HEK293 (cell line): ENCODE measurements at regions not wholly inside any gene's neighbourhood (a gene's known extent, or its start where the extent isn't known, plus 50 kb on each side); places are given as distances from the start of the nearest gene placed in this dataset.
A peak's percentile ranks its signal among the peaks of the same experiment; 100 is the strongest.

Source experiments
- CTCF ChIA-PET: fragments of 350-600 bp; formaldehyde crosslinking; extraction: SDS; loops from one replicate; lab custom pipeline; 2021; ENCODE audit warnings: antibody characterized with exemption; lab: Yijun Ruan, JAX
- POLR2A ChIA-PET: fragments of 300-600 bp; formaldehyde crosslinking; extraction: SDS; loops from one replicate; lab custom pipeline; 2020; ENCODE audit warnings: antibody characterized with exemption, inconsistent platforms; lab: Yijun Ruan, JAX
- H3K27ac ChIP-seq: fragments of 200-500 bp; sonication (Bioruptor generic); 2 replicates; pipeline ENCODE4 v1.5.1; 2014; ENCODE audit warnings: low read depth, low read length, control low read depth, inconsistent platforms; ENCODE audit errors: extremely low read depth
- H3K36me3 ChIP-seq, 2 experiments: fragments of 200-500 bp in 1 of 2; sonication (Bioruptor generic) in 1 of 2; 1 replicate in 1 of 2; 2 replicates in 1 of 2; pipeline ENCODE4 v1.5.1; 2014 to 2017; ENCODE audit warnings: inconsistent platforms in 2 of 2, low read length in 2 of 2; ENCODE audit not compliant: control insufficient read depth in 2 of 2, insufficient read depth in 1 of 2
- H3K4me1 ChIP-seq: fragments of 200-500 bp; sonication (Bioruptor generic); 2 replicates; pipeline ENCODE4 v1.5.1; 2014; ENCODE audit warnings: mild to moderate bottlenecking, low read length, inconsistent platforms; ENCODE audit not compliant: control insufficient read depth, insufficient read depth
- H3K4me3 ChIP-seq: 2 replicates; pipeline ENCODE4 v1.5.1; 2011; ENCODE audit warnings: low read depth, mild to moderate bottlenecking, control low read depth, low read length, moderate library complexity
- H3K9me3 ChIP-seq: fragments of 200-500 bp; sonication (Bioruptor generic); 2 replicates; pipeline ENCODE4 v1.5.1; 2014; ENCODE audit warnings: low read depth, low read length, inconsistent platforms; ENCODE audit not compliant: control insufficient read depth, insufficient read depth
- OVOL3 ChIP-seq: fragments of 450-650 bp; formaldehyde crosslinking; IDR thresholded peaks from 2 replicates; pipeline ENCODE4 v1.5.1; 2016; ENCODE audit warnings: missing biosample characterization, missing genetic modification characterization
- PRDM6 ChIP-seq: fragments of 450-650 bp; formaldehyde crosslinking; IDR thresholded peaks from 2 replicates; pipeline ENCODE4 v1.5.1; 2017; ENCODE audit warnings: missing biosample characterization, missing genetic modification characterization
- SCRT1 ChIP-seq: fragments of 450-650 bp; formaldehyde crosslinking; IDR thresholded peaks from 2 replicates; pipeline ENCODE4 v1.5.1; 2016; ENCODE audit warnings: missing biosample characterization, missing genetic modification characterization, borderline replicate concordance
- SCRT2 ChIP-seq: fragments of 450-650 bp; formaldehyde crosslinking; IDR thresholded peaks from 2 replicates; pipeline ENCODE4 v1.5.1; 2016; ENCODE audit warnings: missing biosample characterization, missing genetic modification characterization
- YY2 ChIP-seq: fragments of 450-650 bp; formaldehyde crosslinking; IDR thresholded peaks from 2 replicates; pipeline ENCODE4 v1.5.1; 2016; ENCODE audit warnings: missing biosample characterization, missing genetic modification characterization
- ZBTB48 ChIP-seq: fragments of 450-650 bp; formaldehyde crosslinking; IDR thresholded peaks from 2 replicates; pipeline ENCODE4 v1.5.1; 2016; ENCODE audit warnings: missing biosample characterization, missing genetic modification characterization
- ZNF23 ChIP-seq: fragments of 450-650 bp; formaldehyde crosslinking; IDR thresholded peaks from 2 replicates; pipeline ENCODE4 v1.5.1; 2016; ENCODE audit warnings: missing biosample characterization, missing genetic modification characterization, borderline replicate concordance
- ZNF266 ChIP-seq: fragments of 450-650 bp; formaldehyde crosslinking; IDR thresholded peaks from 2 replicates; pipeline ENCODE4 v1.5.1; 2016; ENCODE audit warnings: missing biosample characterization, missing genetic modification characterization, low read depth
- ZNF280D ChIP-seq: fragments of 450-650 bp; formaldehyde crosslinking; IDR thresholded peaks from 2 replicates; pipeline ENCODE4 v1.5.1; 2016; ENCODE audit warnings: missing biosample characterization, missing genetic modification characterization
- ZNF324 ChIP-seq: fragments of 450-650 bp; formaldehyde crosslinking; IDR thresholded peaks from 2 replicates; pipeline ENCODE4 v1.5.1; 2016; ENCODE audit warnings: missing biosample characterization, missing genetic modification characterization
- ZNF350 ChIP-seq: fragments of 450-650 bp; formaldehyde crosslinking; IDR thresholded peaks from 2 replicates; pipeline ENCODE4 v1.5.0; 2017; ENCODE audit warnings: missing biosample characterization, mild to moderate bottlenecking, missing genetic modification characterization
- ZNF37A ChIP-seq: fragments of 450-650 bp; IDR thresholded peaks from 2 replicates; pipeline ENCODE4 v1.5.1; 2018; ENCODE audit warnings: missing biosample characterization, missing genetic modification characterization
- ZNF398 ChIP-seq: fragments of 450-650 bp; formaldehyde crosslinking; IDR thresholded peaks from 2 replicates; pipeline ENCODE4 v1.5.1; 2017; ENCODE audit warnings: missing biosample characterization, missing genetic modification characterization
- ZNF510 ChIP-seq: fragments of 450-650 bp; formaldehyde crosslinking; IDR thresholded peaks from 2 replicates; pipeline ENCODE4 v1.5.1; 2018; ENCODE audit warnings: mild to moderate bottlenecking, missing genetic modification characterization, missing biosample characterization; ENCODE audit not compliant: insufficient replicate concordance
- ZNF514 ChIP-seq: fragments of 450-650 bp; formaldehyde crosslinking; IDR thresholded peaks from 2 replicates; pipeline ENCODE4 v1.5.1; 2016; ENCODE audit warnings: missing biosample characterization, missing genetic modification characterization
- ZNF521 ChIP-seq: fragments of 450-650 bp; formaldehyde crosslinking; IDR thresholded peaks from 2 replicates; pipeline ENCODE4 v1.5.1; 2017; ENCODE audit warnings: missing biosample characterization, mild to moderate bottlenecking, missing genetic modification characterization
- ZNF530 ChIP-seq: fragments of 450-650 bp; formaldehyde crosslinking; IDR thresholded peaks from 2 replicates; pipeline ENCODE4 v1.5.1; 2016; ENCODE audit warnings: low read depth, missing biosample characterization, missing genetic modification characterization
- ZNF585B ChIP-seq: fragments of 450-650 bp; formaldehyde crosslinking; IDR thresholded peaks from 2 replicates; pipeline ENCODE4 v1.5.1; 2016; ENCODE audit warnings: missing biosample characterization, missing genetic modification characterization
- ZNF596 ChIP-seq: fragments of 450-650 bp; IDR thresholded peaks from 2 replicates; pipeline ENCODE4 v1.5.0; 2018; ENCODE audit warnings: missing biosample characterization, mild to moderate bottlenecking, missing genetic modification characterization, moderate library complexity
- ZNF610 ChIP-seq: fragments of 450-650 bp; formaldehyde crosslinking; IDR thresholded peaks from 2 replicates; pipeline ENCODE4 v1.5.1; 2016; ENCODE audit warnings: missing biosample characterization, missing genetic modification characterization, borderline replicate concordance
- ZNF654 ChIP-seq: fragments of 450-650 bp; formaldehyde crosslinking; IDR thresholded peaks from 2 replicates; pipeline ENCODE4 v1.5.1; 2016; ENCODE audit warnings: low read depth, missing biosample characterization, missing genetic modification characterization
- ZNF670 ChIP-seq: fragments of 450-650 bp; formaldehyde crosslinking; IDR thresholded peaks from 2 replicates; pipeline ENCODE4 v1.5.1; 2016; ENCODE audit warnings: missing biosample characterization, missing genetic modification characterization, low read depth
- ZNF707 ChIP-seq: fragments of 450-650 bp; formaldehyde crosslinking; IDR thresholded peaks from 2 replicates; pipeline ENCODE4 v1.5.1; 2016; ENCODE audit warnings: missing biosample characterization, missing genetic modification characterization
- ZNF777 ChIP-seq: fragments of 450-650 bp; formaldehyde crosslinking; IDR thresholded peaks from 2 replicates; pipeline ENCODE4 v1.5.1; 2017; ENCODE audit warnings: missing biosample characterization, missing genetic modification characterization, borderline replicate concordance
- TF ChIP-seq, protein P1 (sequence below): fragments of 450-650 bp; formaldehyde crosslinking; IDR thresholded peaks from 2 replicates; pipeline ENCODE4 v1.5.1; 2016; ENCODE audit warnings: missing biosample characterization, missing genetic modification characterization

- CTCF ChIA-PET: no interaction called here
These were observed 224.8 kb upstream of the B3GALT2 start for GRCh38 chr1:193411215-193411614.

DNA sequence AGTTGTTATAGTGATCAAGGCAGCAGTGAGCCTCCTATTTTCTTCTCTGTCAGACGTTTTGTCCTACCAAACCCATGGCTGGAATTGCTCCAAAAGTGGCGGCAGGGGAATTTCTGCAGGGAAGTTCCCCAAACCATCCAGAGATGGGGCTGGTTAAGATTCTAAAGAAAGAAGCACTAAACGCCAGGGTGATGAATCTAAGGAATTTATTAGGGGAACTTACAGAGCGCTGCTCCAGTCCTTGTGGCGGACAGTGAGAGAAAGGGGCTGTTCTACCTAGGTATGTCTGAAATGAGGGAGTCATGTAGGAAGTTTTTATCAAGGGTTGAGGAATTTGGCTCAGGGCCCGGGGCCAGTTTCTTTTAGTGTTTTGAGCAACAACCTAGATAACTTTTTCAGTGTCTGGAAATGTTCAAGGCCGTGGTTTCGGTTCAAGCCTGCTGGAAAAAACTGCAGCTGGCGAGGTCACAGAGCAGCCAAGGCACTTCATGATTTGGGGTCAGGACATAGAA, 222.4 kb upstream of the B3GALT2 start:
- CTCF ChIA-PET: no interaction called here
- no peaks in the 10 kb centered on the region for H3K4me1 ChIP-seq
- H3K27ac ChIP-seq: no peak overlapping the region
- H3K9me3 ChIP-seq: no peaks in the 10 kb centered on the region
- no peaks in the 10 kb centered on the region for H3K36me3 ChIP-seq
- H3K4me3 ChIP-seq: no peak overlapping the region
- POLR2A ChIA-PET: no interaction called here
- TF ChIP-seq ZNF585B (tag by site-specific recombination) (peak; percentile 44; the same call in 1 of the 2 replicates), OVOL3 (no peak)

More at GRCh38 chr1:193411215-193411614, 224.8 kb upstream of the B3GALT2 start:
- Histone ChIP-seq H3K4me3 (no peak overlapping the region), H3K36me3 (no peaks in the 10 kb centered on the region), H3K4me1 (no peaks in the 10 kb centered on the region), H3K9me3 (no peaks in the 10 kb centered on the region), H3K27ac (no peak overlapping the region)
- POLR2A ChIA-PET: no interaction called here
- TF ChIP-seq ZNF280D (tag by site-specific recombination) (no peak), ZNF398 (tag by site-specific recombination) (no peak), ZBTB48 (no peak), ZNF510 (tag by site-specific recombination) (no peak), ZNF23 (tag by site-specific recombination) (no peak), ZNF266 (tag by site-specific recombination) (no peak), YY2 (tag by site-specific recombination) (no peak), ZNF610 (tag by site-specific recombination) (no peak)

DNA sequence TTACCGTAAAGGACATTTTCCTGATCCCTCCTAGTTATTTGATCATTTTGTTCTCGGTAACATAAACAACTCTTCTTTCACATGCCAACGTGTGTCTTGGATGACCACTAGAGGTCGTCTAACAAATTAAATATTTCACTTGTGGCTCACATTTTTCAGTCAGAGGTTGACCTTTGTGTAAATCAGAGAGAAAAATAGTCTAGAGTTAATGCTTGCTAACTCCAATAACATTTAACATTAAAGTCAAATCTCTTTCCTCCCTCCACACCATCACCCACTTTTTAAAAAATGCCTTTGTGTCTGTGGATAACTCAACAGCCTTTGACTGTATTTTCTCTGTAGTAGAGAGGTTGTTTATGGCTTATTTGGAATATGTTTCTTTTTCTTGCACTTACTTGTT, 220.5 kb upstream of the B3GALT2 start:
- ChIA-PET POLR2A (no interaction called here), CTCF (interaction anchor here (0.7 kb wide), 3 partner anchors 15 to 80 kb away, joined by 3 to 4 read pairs (median 4); no protein-coding TSS in a partner anchor)
- H3K27ac ChIP-seq: no peak overlapping the region
- H3K36me3 ChIP-seq: no peaks in the 10 kb centered on the region
- H3K4me3 ChIP-seq: no peak overlapping the region
- H3K9me3 ChIP-seq: no peaks in the 10 kb centered on the region
- no peaks in the 10 kb centered on the region for H3K4me1 ChIP-seq
- TF ChIP-seq SCRT1 (tag by site-specific recombination) (peak; percentile 55; the same call in 1 of the 2 replicates), ZNF530 (tag by site-specific recombination) (no peak), ZNF324 (tag by site-specific recombination) (no peak), ZNF37A (tag by site-specific recombination) (no peak), ZNF707 (tag by site-specific recombination) (no peak), ZNF670 (no peak), ZNF777 (tag by site-specific recombination) (no peak), SCRT2 (peak; percentile 86), ZNF654 (tag by site-specific recombination) (peak; percentile 41), PRDM6 (tag by site-specific recombination) (peak; percentile 40), ZNF350 (tag by site-specific recombination) (no peak), ZNF521 (no peak), ZNF514 (tag by site-specific recombination) (no peak), ZNF596 (tag by site-specific recombination) (no peak)
- TF ChIP-seq, protein P1, sequence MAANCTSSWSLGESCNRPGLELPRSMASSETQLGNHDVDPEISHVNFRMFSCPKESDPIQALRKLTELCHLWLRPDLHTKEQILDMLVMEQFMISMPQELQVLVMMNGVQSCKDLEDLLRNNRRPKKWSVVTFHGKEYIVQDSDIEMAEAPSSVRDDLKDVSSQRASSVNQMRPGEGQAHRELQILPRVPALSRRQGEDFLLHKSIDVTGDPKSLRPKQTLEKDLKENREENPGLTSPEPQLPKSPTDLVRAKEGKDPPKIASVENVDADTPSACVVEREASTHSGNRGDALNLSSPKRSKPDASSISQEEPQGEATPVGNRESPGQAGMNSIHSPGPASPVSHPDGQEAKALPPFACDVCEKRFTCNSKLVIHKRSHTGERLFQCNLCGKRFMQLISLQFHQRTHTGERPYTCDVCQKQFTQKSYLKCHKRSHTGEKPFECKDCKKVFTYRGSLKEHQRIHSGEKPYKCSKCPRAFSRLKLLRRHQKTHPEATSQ (tag by site-specific recombination): no peak
